Panc1 (cell line): ENCODE measurements at regions not wholly inside any gene's neighbourhood (a gene's known extent, or its start where the extent isn't known, plus 50 kb on each side); places are given as distances from the start of the nearest gene placed in this dataset.

Experiments
- CTCF ChIP-seq: fragments of 450-650 bp; IDR thresholded peaks from 2 replicates; pipeline ENCODE4 v1.5.1; 2017; ENCODE audit warnings: mild to moderate bottlenecking
- POLR2AphosphoS5 ChIP-seq: IDR thresholded peaks from 2 replicates; pipeline ENCODE4 v1.6.1; 2012; ENCODE audit warnings: mild to moderate bottlenecking, low read depth, low read length, moderate library complexity

DNA sequence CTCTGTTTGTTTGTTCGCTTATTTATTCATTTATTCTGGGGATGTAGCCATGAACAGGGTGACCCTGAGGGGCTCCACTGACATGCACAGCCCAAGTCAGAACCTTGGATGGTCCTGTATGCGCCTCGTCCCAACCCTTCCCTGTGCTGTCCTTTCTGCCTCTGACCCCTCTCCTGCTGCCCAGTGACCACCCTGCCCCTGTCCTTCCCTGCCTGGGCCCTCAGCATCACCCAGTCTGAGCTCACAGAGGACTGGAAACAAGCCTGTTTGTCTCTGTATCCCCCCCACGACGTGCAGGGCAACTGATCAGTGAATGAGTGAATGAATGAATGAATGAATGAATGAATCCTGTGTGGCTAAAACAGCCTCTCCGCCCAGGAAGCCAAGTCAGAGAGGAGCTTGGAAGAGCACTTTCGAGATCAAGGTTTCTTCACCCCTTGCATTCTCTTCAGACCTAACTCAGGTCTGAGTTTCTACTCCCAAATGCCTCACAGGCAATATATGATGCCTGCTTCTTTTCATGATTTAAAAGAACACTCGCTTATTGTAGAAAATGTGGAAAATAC is 157.7 kb downstream of the SMAD6 start:
- TF ChIP-seq CTCF (no peak), POLR2AphosphoS5 (no peak)
